ENCODE measurements at regions not wholly inside any gene's neighbourhood (a gene's known extent, or its start where the extent isn't known, plus 50 kb on each side); places are given as distances from the start of the nearest gene placed in this dataset.
"Not testable (repeated sequence)": the region's sequence is repeated elsewhere in the genome, so short reads cannot be mapped to it uniquely, and the experiment has no call there.

DNA sequence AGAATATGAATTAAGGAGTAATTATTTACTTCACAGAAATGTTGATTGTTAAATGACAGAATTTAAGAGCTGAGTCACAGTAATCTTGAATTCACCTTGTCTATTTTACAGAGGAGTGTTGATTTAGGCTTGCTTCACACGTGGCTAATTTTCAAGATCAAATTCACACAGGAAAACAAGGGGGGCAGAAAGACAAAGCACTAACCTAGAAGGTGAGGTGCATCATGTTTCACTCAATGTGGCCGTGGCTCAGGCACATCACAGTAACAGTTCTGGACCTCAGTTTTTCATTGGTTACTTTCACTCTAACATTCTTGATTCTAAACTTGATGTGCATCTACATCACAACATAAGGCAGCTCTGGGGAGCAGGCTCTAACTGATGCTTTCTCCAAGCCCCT is 69.6 kb upstream of the GNAQ start:
- no peak for DNase-seq (ENCODE audit: low spot score)
- no peaks in the 10 kb centered on the region for H3K4me1 ChIP-seq (ENCODE audit: insufficient read depth)
- peaks cover 12% of the 10 kb centered on the region for H3K27me3 ChIP-seq
- no peak overlapping the region for H3K27ac ChIP-seq
- H3K4me3 ChIP-seq, result no peak overlapping the region
- TF ChIP-seq EZH2phosphoT487 (IDR thresholded peaks at IDR 0.05; ENCODE audit: low read depth, severe bottlenecking, unreplicated experiment) (no peak), EZH2 (IDR thresholded peaks at IDR 0.05; ENCODE audit: borderline replicate concordance) (no peak), CTCF (IDR thresholded peaks at IDR 0.05; ENCODE audit: poor library complexity) (no peak)
- H2AFZ ChIP-seq, result no peak overlapping the region
- WGBS (ENCODE audit: low lambda C conversion rate, missing lambda C conversion rate), result 40% methylated on average over 2 of the region's 2 CpGs
- H3K79me2 ChIP-seq, result no peaks in the 10 kb centered on the region
- H3K4me2 ChIP-seq, result no peak overlapping the region
- H4K20me1 ChIP-seq (ENCODE audit: insufficient read depth, poor library complexity, severe bottlenecking), result no peaks in the 10 kb centered on the region
- no peaks in the 10 kb centered on the region for H3K9me3 ChIP-seq (ENCODE audit: low read depth)
- H3K36me3 ChIP-seq (replicated peaks; ENCODE audit: insufficient read depth, low read depth), result no peaks in the 10 kb centered on the region
- H3K9me2 ChIP-seq (replicated peaks; ENCODE audit: insufficient read depth), result no peaks in the 10 kb centered on the region

GRCh38 chr9:78097541-78097940 is 65.9 kb upstream of the GNAQ start:
- WGBS (ENCODE audit: low lambda C conversion rate, missing lambda C conversion rate), result 82% methylated on average over 3 of the region's 3 CpGs
- H3K9me3 ChIP-seq (ENCODE audit: low read depth), result no peaks in the 10 kb centered on the region
- no peak overlapping the region for H2AFZ ChIP-seq
- no peaks in the 10 kb centered on the region for H3K36me3 ChIP-seq (replicated peaks; ENCODE audit: insufficient read depth, low read depth)
- no peak for TF ChIP-seq CTCF (IDR thresholded peaks at IDR 0.05; ENCODE audit: poor library complexity)
- no peak for TF ChIP-seq EZH2phosphoT487 (IDR thresholded peaks at IDR 0.05; ENCODE audit: low read depth, severe bottlenecking, unreplicated experiment)
- no peak for TF ChIP-seq EZH2 (IDR thresholded peaks at IDR 0.05; ENCODE audit: borderline replicate concordance)
- H4K20me1 ChIP-seq (ENCODE audit: insufficient read depth, poor library complexity, severe bottlenecking), result no peaks in the 10 kb centered on the region
- no peak overlapping the region for H3K4me3 ChIP-seq
- H3K4me1 ChIP-seq (ENCODE audit: insufficient read depth), result no peaks in the 10 kb centered on the region
- H3K27me3 ChIP-seq, result peaks cover 12% of the 10 kb centered on the region
- no peak overlapping the region for H3K4me2 ChIP-seq
- no peaks in the 10 kb centered on the region for H3K9me2 ChIP-seq (replicated peaks; ENCODE audit: insufficient read depth)
- no peaks in the 10 kb centered on the region for H3K79me2 ChIP-seq
- no peak overlapping the region for H3K27ac ChIP-seq
- no peak for DNase-seq (ENCODE audit: low spot score)

DNA sequence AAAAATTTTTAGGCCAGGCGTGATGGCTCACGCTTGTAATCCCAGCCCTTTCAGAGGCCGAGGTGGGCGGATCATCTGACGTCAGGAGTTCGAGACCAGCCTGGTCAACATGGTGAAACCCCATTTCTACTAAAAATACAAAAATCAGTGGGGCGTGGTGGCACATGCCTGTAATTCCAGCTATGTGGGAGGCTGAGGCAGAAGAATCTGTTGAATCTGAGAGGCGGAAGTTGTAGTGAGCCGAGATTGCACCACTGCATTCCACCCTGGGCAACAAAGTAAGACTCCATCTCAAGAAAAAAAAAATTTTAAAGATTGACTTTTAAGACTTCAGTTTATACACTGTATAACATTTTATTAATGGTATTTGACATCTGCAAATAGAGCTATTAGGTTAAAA is 60.1 kb upstream of the GNAQ start:
- TF ChIP-seq EZH2phosphoT487 (IDR thresholded peaks at IDR 0.05; ENCODE audit: low read depth, severe bottlenecking, unreplicated experiment), result no peak
- TF ChIP-seq CTCF (IDR thresholded peaks at IDR 0.05; ENCODE audit: poor library complexity), result no peak
- TF ChIP-seq EZH2 (IDR thresholded peaks at IDR 0.05; ENCODE audit: borderline replicate concordance), result no peak
- Histone ChIP-seq H2AFZ (no peak overlapping the region), H3K4me1 (ENCODE audit: insufficient read depth) (no peaks in the 10 kb centered on the region), H4K20me1 (ENCODE audit: insufficient read depth, poor library complexity, severe bottlenecking) (no peaks in the 10 kb centered on the region), H3K27me3 (no peaks in the 10 kb centered on the region), H3K36me3 (replicated peaks; ENCODE audit: insufficient read depth, low read depth) (no peaks in the 10 kb centered on the region), H3K79me2 (no peaks in the 10 kb centered on the region), H3K4me2 (no peak overlapping the region), H3K27ac (no peak overlapping the region), H3K9me3 (ENCODE audit: low read depth) (no peaks in the 10 kb centered on the region), H3K4me3 (no peak overlapping the region), H3K9me2 (replicated peaks; ENCODE audit: insufficient read depth) (no peaks in the 10 kb centered on the region)
- 96% methylated on average over 9 of the region's 9 CpGs for WGBS (ENCODE audit: low lambda C conversion rate, missing lambda C conversion rate)
- no peak for DNase-seq (ENCODE audit: low spot score)

DNA sequence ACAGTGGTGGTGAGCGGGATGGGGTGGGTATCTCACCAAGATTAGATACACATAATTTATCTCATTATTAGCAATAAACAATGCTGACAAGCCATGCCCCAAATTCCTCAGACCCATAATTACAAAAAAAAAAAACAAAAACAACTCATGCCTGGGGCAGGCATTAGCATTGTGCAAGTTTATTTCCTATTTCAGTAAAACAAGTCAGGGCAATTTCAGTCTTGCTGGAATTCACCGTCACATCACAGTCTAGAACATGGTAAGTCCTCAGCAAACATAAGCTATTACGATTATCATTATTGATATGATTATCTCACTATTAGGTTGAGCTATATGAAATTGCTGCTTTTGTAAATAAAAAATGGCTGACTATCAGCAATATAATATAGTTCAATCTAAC is 57.5 kb upstream of the GNAQ start:
- Histone ChIP-seq H3K27ac (no peak overlapping the region), H2AFZ (no peak overlapping the region), H3K4me1 (ENCODE audit: insufficient read depth) (no peaks in the 10 kb centered on the region), H3K79me2 (no peaks in the 10 kb centered on the region), H3K9me3 (ENCODE audit: low read depth) (no peaks in the 10 kb centered on the region), H3K4me3 (no peak overlapping the region), H3K4me2 (no peak overlapping the region), H3K36me3 (replicated peaks; ENCODE audit: insufficient read depth, low read depth) (no peaks in the 10 kb centered on the region), H3K9me2 (replicated peaks; ENCODE audit: insufficient read depth) (no peaks in the 10 kb centered on the region), H3K27me3 (no peaks in the 10 kb centered on the region), H4K20me1 (ENCODE audit: insufficient read depth, poor library complexity, severe bottlenecking) (no peaks in the 10 kb centered on the region)
- no peak for DNase-seq (ENCODE audit: low spot score)
- no peak for TF ChIP-seq EZH2 (IDR thresholded peaks at IDR 0.05; ENCODE audit: borderline replicate concordance)
- no peak for TF ChIP-seq CTCF (IDR thresholded peaks at IDR 0.05; ENCODE audit: poor library complexity)
- no peak for TF ChIP-seq EZH2phosphoT487 (IDR thresholded peaks at IDR 0.05; ENCODE audit: low read depth, severe bottlenecking, unreplicated experiment)
- WGBS (ENCODE audit: low lambda C conversion rate, missing lambda C conversion rate), result 94% methylated on average over 3 of the region's 3 CpGs

DNA sequence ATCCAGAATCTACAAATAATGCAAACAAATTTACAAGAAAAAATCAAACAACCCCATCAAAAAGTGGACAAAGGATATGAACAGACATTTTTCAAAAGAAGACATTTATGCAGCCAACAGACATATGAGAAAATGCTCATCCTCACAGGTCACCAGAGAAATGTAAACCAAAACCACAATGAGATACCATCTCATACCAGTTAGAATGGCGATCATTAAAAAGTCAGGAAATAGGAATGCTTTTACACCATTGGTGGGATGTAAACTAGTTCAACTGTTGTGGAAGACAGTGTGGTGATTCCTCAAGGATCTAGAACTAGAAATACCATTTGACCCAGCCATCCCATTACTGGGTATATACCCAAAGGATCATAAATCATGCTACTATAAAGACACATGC is 56.6 kb upstream of the GNAQ start:
- H2AFZ ChIP-seq; H3K4me3 ChIP-seq; H3K9me2 ChIP-seq (replicated peaks; ENCODE audit: insufficient read depth); H3K4me1 ChIP-seq (ENCODE audit: insufficient read depth); H3K36me3 ChIP-seq (replicated peaks; ENCODE audit: insufficient read depth, low read depth); H3K27me3 ChIP-seq; H3K27ac ChIP-seq; DNase-seq (ENCODE audit: low spot score); H3K4me2 ChIP-seq; H4K20me1 ChIP-seq (ENCODE audit: insufficient read depth, poor library complexity, severe bottlenecking); H3K79me2 ChIP-seq; H3K9me3 ChIP-seq (ENCODE audit: low read depth): not testable (repeated sequence)
- 95% methylated on average over 1 of the region's 1 CpG for WGBS (ENCODE audit: low lambda C conversion rate, missing lambda C conversion rate)

All from hepatocyte (in vitro differentiated cells).